ENCODE measurements at regions not wholly inside any gene's neighbourhood (a gene's known extent, or its start where the extent isn't known, plus 50 kb on each side); places are given as distances from the start of the nearest gene placed in this dataset.

GRCh38 chr7:70846208-70846607, 285.7 kb upstream of the GALNT17 start:
- Mint-ChIP-seq H3K4me1 (ENCODE audit: unreplicated experiment) (no peaks in the 10 kb centered on the region), H3K27me3 (peaks cover 3% of the 10 kb centered on the region), H3K9me3 (peaks cover 9% of the 10 kb centered on the region), H3K27ac (no peak overlapping the region), H3K4me3 (no peak overlapping the region), H3K36me3 (no peaks in the 10 kb centered on the region)
- no peak for DNase-seq (ENCODE audit: extremely low spot score, unreplicated experiment)
- TF ChIP-seq CTCF (conservative IDR thresholded peaks at IDR 0.05) = no peak

DNA sequence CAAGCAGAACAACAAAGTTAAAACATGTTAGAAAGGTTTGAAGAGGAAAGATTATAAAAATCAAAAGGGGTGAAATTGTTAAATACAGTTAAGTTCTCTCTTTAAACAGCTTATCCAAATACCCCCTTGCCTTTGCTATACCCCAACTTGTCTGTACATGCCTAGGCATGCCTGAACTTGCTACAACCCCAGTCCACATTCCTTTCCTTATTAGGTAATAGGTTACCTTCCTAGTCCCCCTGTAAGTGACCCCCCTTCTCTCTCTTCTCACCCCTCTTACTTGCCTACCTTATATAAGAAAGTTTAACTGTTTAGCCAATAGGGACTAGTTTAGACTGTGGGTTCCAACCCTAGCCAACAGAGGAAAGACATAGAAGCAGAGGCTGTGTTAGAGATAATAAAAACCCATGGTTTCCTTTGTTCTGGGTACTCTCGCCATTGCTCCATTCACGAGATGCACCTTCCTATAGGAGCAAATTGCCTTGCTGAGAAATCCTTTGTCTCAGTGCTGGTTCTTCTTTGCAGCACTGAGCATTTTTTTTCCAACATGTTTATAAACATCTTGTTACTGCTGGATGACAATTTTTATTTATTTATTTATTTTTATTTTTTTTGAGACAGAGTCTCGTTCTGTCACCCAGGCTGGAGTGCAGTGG, 282.2 kb upstream of the GALNT17 start:
- DNase-seq (ENCODE audit: extremely low spot score, unreplicated experiment) = no peak
- Mint-ChIP-seq H3K27me3 (no peaks in the 10 kb centered on the region), H3K4me3 (no peak overlapping the region), H3K4me1 (ENCODE audit: unreplicated experiment) (no peaks in the 10 kb centered on the region), H3K36me3 (no peaks in the 10 kb centered on the region), H3K27ac (peak overlapping the region; percentile 70), H3K9me3 (peaks cover 4% of the 10 kb centered on the region)
- TF ChIP-seq CTCF (conservative IDR thresholded peaks at IDR 0.05) = no peak

- H3K36me3 Mint-ChIP-seq = no peaks in the 10 kb centered on the region
- TF ChIP-seq CTCF (conservative IDR thresholded peaks at IDR 0.05) = no peak
- peak overlapping the region; percentile 32 for H3K4me3 Mint-ChIP-seq
- H3K4me1 Mint-ChIP-seq (ENCODE audit: unreplicated experiment) = no peaks in the 10 kb centered on the region
- no peaks in the 10 kb centered on the region for H3K9me3 Mint-ChIP-seq
- H3K27me3 Mint-ChIP-seq = no peaks in the 10 kb centered on the region
- H3K27ac Mint-ChIP-seq = no peak overlapping the region
- no peak for DNase-seq (ENCODE audit: extremely low spot score, unreplicated experiment)
Observed at GRCh38 chr7:70855373-70855772, 276.6 kb upstream of the GALNT17 start.

DNA sequence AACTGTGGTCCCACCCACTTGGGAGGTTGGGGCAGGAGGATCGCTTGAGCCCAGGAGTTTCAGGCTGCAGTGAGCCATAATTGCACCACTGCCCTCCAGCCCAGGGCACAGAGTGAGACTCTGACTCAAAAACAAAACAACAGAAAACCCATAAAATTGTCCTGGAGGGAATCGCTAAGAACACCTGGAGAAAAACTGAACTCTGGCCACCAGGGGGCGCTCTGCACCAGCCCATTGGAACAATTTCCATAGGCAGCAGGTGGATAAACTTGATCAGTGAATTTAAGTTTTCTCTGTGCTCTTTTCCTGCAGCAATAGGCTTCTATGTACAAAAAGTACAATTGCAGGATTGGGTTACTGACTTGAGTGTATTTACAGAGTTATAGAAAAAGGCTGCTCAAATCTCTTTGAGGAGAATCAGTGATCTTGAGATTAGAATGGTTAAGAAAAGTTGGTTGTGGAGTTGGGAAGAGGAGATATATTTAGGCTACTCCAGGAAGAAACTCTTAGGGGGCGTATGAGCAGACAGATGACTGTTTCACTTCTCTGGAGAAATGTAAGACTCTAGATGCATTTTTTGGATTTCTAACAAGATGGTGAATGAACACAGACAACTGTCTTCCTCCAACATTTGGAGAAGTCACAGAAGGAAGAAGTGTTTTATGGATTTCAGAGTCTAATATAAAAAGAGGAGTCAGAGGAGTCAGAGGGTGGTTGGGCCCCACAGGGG, 274.9 kb upstream of the GALNT17 start:
- no peaks in the 10 kb centered on the region for H3K4me1 Mint-ChIP-seq (ENCODE audit: unreplicated experiment)
- no peak overlapping the region for H3K27ac Mint-ChIP-seq
- TF ChIP-seq CTCF (conservative IDR thresholded peaks at IDR 0.05) = peak; percentile 100
- no peaks in the 10 kb centered on the region for H3K9me3 Mint-ChIP-seq
- H3K27me3 Mint-ChIP-seq = no peaks in the 10 kb centered on the region
- no peak overlapping the region for H3K4me3 Mint-ChIP-seq
- DNase-seq (ENCODE audit: extremely low spot score, unreplicated experiment) = peak; percentile 93
- H3K36me3 Mint-ChIP-seq = no peaks in the 10 kb centered on the region

- no peak for DNase-seq (ENCODE audit: extremely low spot score, unreplicated experiment)
- Mint-ChIP-seq H3K27me3 (no peaks in the 10 kb centered on the region), H3K4me1 (ENCODE audit: unreplicated experiment) (no peaks in the 10 kb centered on the region), H3K27ac (no peak overlapping the region), H3K36me3 (no peaks in the 10 kb centered on the region), H3K9me3 (no peaks in the 10 kb centered on the region), H3K4me3 (no peak overlapping the region)
- no peak for TF ChIP-seq CTCF (conservative IDR thresholded peaks at IDR 0.05)
Observed at GRCh38 chr7:70857793-70858545, 274.0 kb upstream of the GALNT17 start.
